Testis (tissue), 2 donors: ENCODE measurements at regions not wholly inside any gene's neighbourhood (a gene's known extent, or its start where the extent isn't known, plus 50 kb on each side); places are given as distances from the start of the nearest gene placed in this dataset.
A peak's percentile ranks its signal among the peaks of the same experiment; 100 is the strongest.

Experiments used
- DNase-seq: peaks from one replicate; pipeline ENCODE4 v3.0.0-alpha.2; 2019
- H3K27ac ChIP-seq, 2 donors: fragments of 200-600 bp; sonication (generic); one replicate each; pipeline ENCODE4 v1.5.1; 2019
- H3K27me3 ChIP-seq: fragments of 200-600 bp; sonication (generic); one replicate; pipeline ENCODE4 v1.5.1; 2019
- H3K36me3 ChIP-seq: fragments of 200-600 bp; sonication (generic); one replicate; pipeline ENCODE4 v1.5.1; 2017; ENCODE audit warnings: low read depth; ENCODE audit errors: missing control alignments
- H3K4me1 ChIP-seq: fragments of 200-600 bp; sonication (generic); one replicate; pipeline ENCODE4 v1.5.1; 2019
- H3K4me3 ChIP-seq, 2 donors: fragments of 200-600 bp; sonication (generic); one replicate each; pipeline ENCODE4 v1.5.1; 2017 to 2019
- H3K9me3 ChIP-seq: fragments of 200-600 bp; sonication (generic); one replicate; pipeline ENCODE4 v1.5.1; 2017
- POLR2A ChIP-seq: fragments of 450-650 bp; IDR thresholded peaks from one replicate; pipeline ENCODE4 v1.6.1; 2017; ENCODE audit warnings: antibody characterized with exemption, mild to moderate bottlenecking, moderate library complexity
- WGBS, 2 donors: methylation state at CpG; one replicate each; pipeline ENCODE4 v1.1.5; 2018; 5-methylcytosine and 5-hydroxymethylcytosine counted together
- intact Hi-C: fragments of 100-400 bp; cut with DNase I; formaldehyde crosslinking; loops from one replicate; pipeline ENCODE4 v1.15.1; 2023; ENCODE audit warnings: low total_unique reads
- TF ChIP-seq, protein P1 (sequence below), 3 experiments: fragments of 450-650 bp in 2 of 3; fragments of 200-600 bp in 1 of 3; sonication (generic) in 1 of 3; IDR thresholded peaks; one replicate each; pipeline ENCODE4 v1.5.1; 2016 to 2019; ENCODE audit warnings: antibody characterized with exemption in 3 of 3, mild to moderate bottlenecking in 2 of 3, moderate library complexity in 1 of 3

DNA sequence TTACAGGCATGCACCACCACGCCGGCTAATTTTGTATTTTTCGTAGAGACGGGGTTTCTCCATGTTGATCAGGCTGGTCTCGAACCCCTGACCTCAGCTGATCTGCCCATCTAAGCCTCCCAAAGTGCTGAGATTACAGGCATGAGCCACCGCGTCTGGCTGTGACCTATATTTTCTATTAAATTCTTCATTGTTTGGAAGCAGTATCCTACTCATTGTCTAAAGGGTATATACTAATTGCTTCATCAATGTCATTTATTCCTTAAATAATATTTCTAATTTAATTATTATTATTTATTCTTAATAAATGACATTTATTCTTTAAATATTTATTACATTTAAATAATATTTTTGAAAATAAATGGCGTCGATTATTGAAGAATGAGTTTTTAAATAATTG, 817.3 kb upstream of the API5 start:
- no peak for TF ChIP-seq POLR2A
- TF ChIP-seq, protein P1, sequence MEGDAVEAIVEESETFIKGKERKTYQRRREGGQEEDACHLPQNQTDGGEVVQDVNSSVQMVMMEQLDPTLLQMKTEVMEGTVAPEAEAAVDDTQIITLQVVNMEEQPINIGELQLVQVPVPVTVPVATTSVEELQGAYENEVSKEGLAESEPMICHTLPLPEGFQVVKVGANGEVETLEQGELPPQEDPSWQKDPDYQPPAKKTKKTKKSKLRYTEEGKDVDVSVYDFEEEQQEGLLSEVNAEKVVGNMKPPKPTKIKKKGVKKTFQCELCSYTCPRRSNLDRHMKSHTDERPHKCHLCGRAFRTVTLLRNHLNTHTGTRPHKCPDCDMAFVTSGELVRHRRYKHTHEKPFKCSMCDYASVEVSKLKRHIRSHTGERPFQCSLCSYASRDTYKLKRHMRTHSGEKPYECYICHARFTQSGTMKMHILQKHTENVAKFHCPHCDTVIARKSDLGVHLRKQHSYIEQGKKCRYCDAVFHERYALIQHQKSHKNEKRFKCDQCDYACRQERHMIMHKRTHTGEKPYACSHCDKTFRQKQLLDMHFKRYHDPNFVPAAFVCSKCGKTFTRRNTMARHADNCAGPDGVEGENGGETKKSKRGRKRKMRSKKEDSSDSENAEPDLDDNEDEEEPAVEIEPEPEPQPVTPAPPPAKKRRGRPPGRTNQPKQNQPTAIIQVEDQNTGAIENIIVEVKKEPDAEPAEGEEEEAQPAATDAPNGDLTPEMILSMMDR (IDR thresholded peaks at IDR 0.05): no peak
- H3K4me1 ChIP-seq: no peaks in the 10 kb centered on the region
- H3K27ac ChIP-seq: no peak overlapping the region
- H3K36me3 ChIP-seq: no peaks in the 10 kb centered on the region
- no peak overlapping the region for H3K4me3 ChIP-seq
- intact Hi-C loops: no loop called here
- H3K9me3 ChIP-seq: no peaks in the 10 kb centered on the region
- 85 to 91% methylated on average over 9 of the region's 9 CpGs for WGBS, 2 donors
- no peak for DNase-seq
- H3K27me3 ChIP-seq: no peaks in the 10 kb centered on the region

DNA sequence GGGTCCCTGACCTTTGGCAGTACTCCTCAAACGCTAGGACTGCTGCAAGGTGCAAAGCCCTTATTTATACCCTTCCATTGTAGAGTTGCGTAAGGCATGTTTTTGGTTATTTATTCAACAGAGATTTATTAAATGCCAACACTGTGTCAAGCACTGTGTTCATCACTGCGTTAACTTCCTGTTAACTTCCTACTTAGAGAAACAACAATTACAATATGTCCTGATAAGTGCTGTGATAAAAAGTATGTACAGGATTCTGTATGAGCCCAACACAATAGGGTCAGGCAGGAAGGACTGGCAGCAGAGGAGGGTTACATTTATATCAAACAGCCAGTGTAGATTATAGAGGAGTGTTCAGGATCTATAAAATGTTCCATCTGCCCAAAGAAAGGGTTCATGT, 812.8 kb upstream of the API5 start:
- Histone ChIP-seq H3K9me3 (no peaks in the 10 kb centered on the region), H3K27ac (no peak overlapping the region), H3K27me3 (no peaks in the 10 kb centered on the region), H3K4me3 (no peak overlapping the region), H3K4me1 (no peaks in the 10 kb centered on the region), H3K36me3 (no peaks in the 10 kb centered on the region)
- intact Hi-C loops: no loop called here
- TF ChIP-seq POLR2A: no peak
- TF ChIP-seq, protein P1 (IDR thresholded peaks at IDR 0.05): no peak
- whole genome bisulfite sequencing, 2 donors: 55 to 62% methylated on average over 3 of the region's 3 CpGs
- DNase-seq: no peak

DNA sequence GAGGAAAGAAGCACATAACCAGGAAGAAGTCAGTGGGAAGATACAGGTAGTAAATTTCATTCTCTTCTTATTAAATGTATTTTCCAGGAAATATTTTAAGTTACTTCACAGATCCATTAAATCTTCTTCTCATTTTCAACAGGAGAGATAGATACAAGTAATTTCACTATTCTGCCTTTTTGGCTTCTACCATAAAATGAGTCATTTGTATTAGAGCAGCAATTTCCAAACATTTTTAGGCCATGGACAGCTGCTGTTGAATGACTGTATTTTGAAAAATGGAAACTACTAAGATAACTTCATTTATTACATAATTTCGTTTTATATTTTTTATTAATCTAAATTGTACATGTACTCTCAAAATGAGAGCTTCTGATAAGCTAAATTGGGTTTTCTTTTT, 809.6 kb upstream of the API5 start:
- Histone ChIP-seq H3K27me3 (no peaks in the 10 kb centered on the region), H3K36me3 (no peaks in the 10 kb centered on the region), H3K4me3 (no peak overlapping the region), H3K9me3 (no peaks in the 10 kb centered on the region), H3K27ac (no peak overlapping the region), H3K4me1 (no peaks in the 10 kb centered on the region)
- TF ChIP-seq POLR2A: no peak
- TF ChIP-seq, protein P1 (IDR thresholded peaks at IDR 0.05): no peak
- no peak for DNase-seq
- intact Hi-C loops: no loop called here
- 0 to 62% methylated on average over 1 of the region's 1 CpG for WGBS, 2 donors

DNA sequence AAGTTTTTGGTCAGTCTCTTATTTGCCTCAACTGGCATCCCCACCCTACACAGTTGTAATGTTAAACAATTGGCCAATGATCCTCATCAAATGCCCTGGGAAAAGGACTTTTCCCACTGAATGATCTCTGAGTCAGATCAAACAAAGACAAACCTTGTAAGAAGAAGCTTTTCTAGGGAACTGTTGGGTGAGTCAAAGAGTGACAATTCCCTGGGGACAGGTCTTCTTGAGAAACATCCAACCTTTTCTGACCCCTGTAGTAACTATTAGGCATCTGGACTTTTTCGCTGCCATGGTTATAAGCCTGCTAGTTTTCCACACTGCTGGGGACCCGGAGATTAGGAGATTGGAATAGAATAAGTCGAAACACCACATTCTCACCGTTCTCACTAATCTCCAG, 789.8 kb upstream of the API5 start:
- intact Hi-C loops: no loop called here
- no peak overlapping the region for H3K27ac ChIP-seq
- H3K27me3 ChIP-seq: no peaks in the 10 kb centered on the region
- no peak for TF ChIP-seq POLR2A
- TF ChIP-seq, protein P1 (IDR thresholded peaks at IDR 0.05): no peak
- no peaks in the 10 kb centered on the region for H3K36me3 ChIP-seq
- no peaks in the 10 kb centered on the region for H3K4me1 ChIP-seq
- WGBS, 2 donors: 69 to 88% methylated on average over 4 of the region's 4 CpGs
- no peak overlapping the region for H3K4me3 ChIP-seq
- H3K9me3 ChIP-seq: no peaks in the 10 kb centered on the region
- DNase-seq: no peak

DNA sequence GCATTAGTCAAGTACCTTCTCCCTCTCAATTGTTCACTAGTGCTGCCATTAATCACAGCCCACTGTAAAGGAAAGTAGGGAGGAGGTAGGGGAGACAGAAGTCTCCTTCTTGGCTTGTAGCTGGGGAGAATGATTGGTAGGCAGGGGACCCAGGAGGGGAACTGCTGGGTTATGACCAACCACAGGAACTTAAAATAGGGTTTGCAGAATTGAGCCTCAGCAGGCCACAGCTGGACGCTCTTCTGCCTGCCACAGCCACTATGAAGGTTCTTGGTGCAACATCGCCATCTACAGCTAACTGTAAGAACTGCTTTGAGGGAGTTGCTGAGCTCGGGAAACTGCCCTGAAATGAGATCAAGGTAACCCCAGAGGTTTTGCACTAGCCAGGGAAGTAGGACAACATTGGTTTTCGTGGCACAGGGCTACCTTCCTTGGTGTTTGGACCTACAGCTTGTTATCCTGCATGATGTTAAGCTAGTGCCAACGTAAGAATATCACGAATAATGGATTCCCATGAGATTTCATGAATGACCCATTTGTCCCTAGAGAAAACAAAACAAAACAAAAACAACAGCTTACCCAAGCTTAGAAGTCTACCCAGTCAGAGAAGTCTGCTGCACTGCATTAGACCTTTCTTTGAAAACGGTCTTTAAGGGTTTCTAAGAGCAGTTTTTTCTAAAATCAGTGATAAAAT, 787.1 kb upstream of the API5 start:
- 18 to 32% methylated on average over 7 of the region's 7 CpGs for WGBS, 2 donors
- no peak overlapping the region for H3K4me3 ChIP-seq
- intact Hi-C loops: no loop called here
- peak; percentile 77 for DNase-seq
- no peak overlapping the region for H3K27ac ChIP-seq
- TF ChIP-seq, protein P1 (IDR thresholded peaks at IDR 0.05): peak; percentile 44 to 75 (median 50)
- no peak for TF ChIP-seq POLR2A
- H3K36me3 ChIP-seq: no peaks in the 10 kb centered on the region
- no peaks in the 10 kb centered on the region for H3K27me3 ChIP-seq
- H3K9me3 ChIP-seq: no peaks in the 10 kb centered on the region
- H3K4me1 ChIP-seq: no peaks in the 10 kb centered on the region
